Frontal cortex (tissue), 3 donors: ENCODE measurements at regions not wholly inside any gene's neighbourhood (a gene's known extent, or its start where the extent isn't known, plus 50 kb on each side); places are given as distances from the start of the nearest gene placed in this dataset.
"Not testable (repeated sequence)": the region's sequence is repeated elsewhere in the genome, so short reads cannot be mapped to it uniquely, and the experiment has no call there.

Experiments
- DNase-seq, 2 donors: peaks; one replicate each; pipeline ENCODE4 v3.0.0; 2012; ENCODE audit warnings: low spot score in 2 of 2
- FAIRE-seq: peaks from 2 replicates; lab custom pipeline; 2012; peaks lifted over from hg19 to GRCh38; lab: Jason Lieb, UNC
- donor health status: control.
- donor health status: control.
- donor health status: control.

DNA sequence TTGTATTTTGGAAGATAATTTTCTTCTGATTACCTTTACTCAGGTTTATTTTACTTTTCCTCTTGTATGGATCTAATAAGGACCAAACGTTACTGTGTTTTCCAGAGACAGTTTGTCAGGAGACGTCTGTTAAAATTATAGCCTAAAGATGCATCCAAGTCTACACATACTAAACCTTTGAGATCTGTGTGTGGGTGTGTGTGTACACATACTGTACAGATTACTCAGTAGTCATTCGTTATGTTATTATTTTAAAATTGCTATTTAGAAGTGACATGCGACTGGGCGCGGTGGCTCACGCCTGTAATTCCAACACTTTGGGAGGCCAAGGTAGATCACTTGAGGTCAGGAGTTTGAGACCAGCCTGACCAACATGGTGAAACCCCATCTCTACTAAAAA is 51.6 kb upstream of the CNTLN start:
- no peak for DNase-seq

GRCh38 chr9:17082343-17083064 is 52.3 kb upstream of the CNTLN start:
- no peak for DNase-seq

More for the DNA sequence above, 51.6 kb upstream of the CNTLN start:
- no peak for FAIRE-seq

DNA sequence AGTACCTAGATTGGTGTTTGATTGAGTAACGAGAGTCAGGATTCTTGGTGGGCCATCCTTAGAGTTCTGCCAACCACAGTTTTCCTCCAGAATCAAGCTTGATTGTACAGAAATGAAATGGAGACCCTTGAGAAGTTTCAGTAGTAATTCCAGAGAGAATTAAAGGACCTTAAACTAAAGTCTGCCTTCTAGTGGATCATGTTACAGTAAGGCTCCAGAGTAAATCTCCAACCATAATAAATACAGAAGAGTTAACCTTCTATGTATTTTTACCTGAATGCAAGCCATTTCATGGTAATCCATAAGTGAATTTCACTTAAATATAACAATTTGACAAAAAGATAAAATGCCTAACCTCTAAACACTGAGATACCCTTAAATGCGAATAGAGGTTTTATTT is 53.0 kb upstream of the CNTLN start:
- DNase-seq, result no peak
- FAIRE-seq, result no peak

More at GRCh38 chr9:17082343-17083064, 52.3 kb upstream of the CNTLN start:
- no peak for FAIRE-seq

DNA sequence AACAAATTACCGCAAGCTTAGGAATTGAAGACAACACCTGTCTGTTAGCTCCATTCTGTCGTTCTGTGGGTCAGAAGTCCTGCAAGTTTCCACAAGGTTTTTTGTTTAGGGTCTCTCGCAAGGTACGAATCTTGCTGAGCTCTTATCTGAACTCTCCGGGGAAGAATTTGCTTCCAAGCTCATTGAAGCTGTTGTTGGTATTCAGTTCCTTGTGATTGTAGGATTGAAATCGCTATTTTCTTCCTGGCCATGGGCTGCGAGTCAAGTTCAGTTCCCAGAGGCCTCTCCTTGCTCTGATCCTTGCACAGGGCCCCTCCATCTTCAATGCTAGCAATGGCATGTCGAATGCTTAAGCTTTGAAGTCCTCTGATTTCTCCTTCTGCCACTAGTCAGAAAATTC is 53.5 kb upstream of the CNTLN start:
- FAIRE-seq, result no peak
- no peak for DNase-seq

DNA sequence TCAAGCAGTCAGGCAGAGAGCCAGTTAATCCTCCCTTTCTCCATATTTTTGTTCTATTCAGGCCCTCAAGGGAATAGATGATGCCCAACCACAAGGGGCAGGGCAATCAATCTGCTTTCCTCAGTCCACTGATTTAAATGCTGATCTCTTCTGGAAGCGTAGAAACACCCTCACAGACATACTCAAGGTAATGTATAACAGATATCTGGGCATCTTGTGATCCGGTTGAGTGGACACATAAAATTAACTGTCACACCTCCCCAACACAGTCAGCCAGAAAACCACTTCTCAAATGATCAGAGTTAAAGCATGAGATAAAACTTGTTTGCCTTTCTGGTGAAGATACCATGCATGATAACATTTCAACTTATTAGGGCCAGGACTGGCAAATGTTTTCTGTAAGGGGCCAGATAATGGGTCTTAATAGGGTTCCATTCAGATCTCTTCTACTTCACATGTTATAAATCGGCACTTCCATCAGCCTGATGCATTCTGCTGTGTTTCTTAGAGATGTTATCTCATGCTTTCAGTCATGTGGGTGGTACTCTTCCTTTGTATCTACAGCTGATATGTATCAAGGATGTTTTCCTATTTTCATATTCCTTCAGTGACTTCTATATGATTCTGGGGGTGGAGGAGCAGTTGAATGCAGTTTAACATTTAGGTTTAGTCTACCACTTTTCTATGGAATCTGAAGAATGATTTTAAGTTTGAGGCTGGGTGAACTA is 58.9 kb upstream of the CNTLN start:
- DNase-seq (no peak), FAIRE-seq (no peak)

- no peak for FAIRE-seq
These were observed 59.6 kb upstream of the CNTLN start for GRCh38 chr9:17075146-17075757.

GRCh38 chr9:17072563-17072962 is 62.3 kb upstream of the CNTLN start:
- FAIRE-seq, DNase-seq: not testable (repeated sequence)

More at GRCh38 chr9:17075146-17075757, 59.6 kb upstream of the CNTLN start:
- DNase-seq, result no peak

DNA sequence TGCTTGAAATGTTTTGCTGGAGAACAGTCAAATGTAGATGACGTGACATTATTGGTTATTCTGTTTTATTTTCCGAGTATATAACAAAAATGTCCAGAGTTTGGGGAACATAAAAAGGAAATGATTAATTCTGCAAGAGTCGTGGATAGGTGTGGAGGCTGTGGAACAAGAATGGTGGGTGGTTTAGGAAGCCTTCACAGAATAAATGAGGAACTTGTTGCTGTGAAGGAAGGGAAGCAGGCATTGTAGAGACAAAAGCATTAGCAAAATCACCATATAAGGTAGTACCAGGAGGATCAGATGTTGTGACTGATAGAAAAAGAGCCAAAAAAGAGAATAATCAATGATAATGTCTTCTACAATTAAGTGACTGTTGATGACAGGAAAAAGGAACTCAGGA is 66.2 kb upstream of the CNTLN start:
- FAIRE-seq (no peak), DNase-seq (no peak)

GRCh38 chr9:17065062-17065461 is 69.8 kb upstream of the CNTLN start:
- FAIRE-seq (no peak), DNase-seq (no peak)

- DNase-seq (no peak), FAIRE-seq (no peak)
These were observed 70.3 kb upstream of the CNTLN start for GRCh38 chr9:17064558-17064957.

DNA sequence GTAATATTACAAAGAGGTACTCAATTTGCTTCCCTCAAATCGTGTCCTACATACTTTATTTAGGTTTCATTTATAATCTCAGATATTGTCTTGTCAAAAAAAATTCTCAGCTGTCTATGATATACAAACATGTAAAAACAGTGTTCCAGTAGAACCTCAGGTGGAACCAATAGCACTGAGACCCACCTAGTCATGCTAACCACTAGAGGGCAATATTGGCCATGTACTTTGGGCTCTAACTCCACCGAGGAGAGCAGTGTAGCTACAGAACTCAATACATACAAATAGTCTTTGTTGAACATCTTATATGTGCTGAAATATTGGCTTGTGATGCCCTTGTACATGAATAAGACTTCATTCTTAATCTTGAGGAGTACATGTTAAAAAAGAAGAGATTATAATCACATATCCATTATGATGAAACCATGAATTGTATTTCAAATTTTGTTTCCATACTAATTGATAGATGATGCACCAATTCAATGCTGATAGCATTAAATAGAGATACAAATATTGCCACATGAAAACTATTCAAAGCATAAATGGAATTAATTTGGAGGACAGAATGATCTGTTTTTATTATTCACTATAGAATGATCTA is 71.2 kb upstream of the CNTLN start:
- DNase-seq (peak in 1 of 2 donors; percentile 14), FAIRE-seq (no peak)

DNA sequence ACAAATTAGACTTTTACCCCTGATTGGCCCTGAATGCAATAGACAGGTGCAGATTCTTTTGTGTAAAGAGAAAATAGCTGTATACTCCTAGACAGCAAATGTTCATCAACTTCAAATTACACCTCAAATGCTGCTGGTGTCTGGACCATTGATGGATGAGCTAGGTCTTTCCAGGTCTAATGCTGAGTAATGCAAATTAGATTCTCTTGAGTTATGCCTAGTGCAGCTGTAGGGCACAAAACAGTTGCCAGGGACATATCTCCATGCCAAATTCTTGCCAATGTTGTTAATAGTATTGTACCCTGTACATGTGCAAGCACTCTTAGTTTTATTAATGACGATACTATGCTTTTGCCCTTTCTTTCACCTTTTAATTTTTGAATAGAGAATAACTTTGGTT is 72.3 kb upstream of the CNTLN start:
- no peak for DNase-seq
- no peak for FAIRE-seq

- FAIRE-seq (no peak), DNase-seq (no peak)
These were observed 74.4 kb upstream of the CNTLN start for GRCh38 chr9:17060450-17060849.

- DNase-seq (no peak), FAIRE-seq (no peak)
These were observed 75.4 kb upstream of the CNTLN start for GRCh38 chr9:17059465-17059864.

- DNase-seq (no peak), FAIRE-seq (no peak)
These were observed 77.1 kb upstream of the CNTLN start for GRCh38 chr9:17057729-17058128.

GRCh38 chr9:17052626-17053025 is 82.2 kb upstream of the CNTLN start:
- FAIRE-seq (no peak), DNase-seq (no peak)

GRCh38 chr9:17045381-17045940 is 89.4 kb upstream of the CNTLN start:
- FAIRE-seq (no peak), DNase-seq (no peak)

DNA sequence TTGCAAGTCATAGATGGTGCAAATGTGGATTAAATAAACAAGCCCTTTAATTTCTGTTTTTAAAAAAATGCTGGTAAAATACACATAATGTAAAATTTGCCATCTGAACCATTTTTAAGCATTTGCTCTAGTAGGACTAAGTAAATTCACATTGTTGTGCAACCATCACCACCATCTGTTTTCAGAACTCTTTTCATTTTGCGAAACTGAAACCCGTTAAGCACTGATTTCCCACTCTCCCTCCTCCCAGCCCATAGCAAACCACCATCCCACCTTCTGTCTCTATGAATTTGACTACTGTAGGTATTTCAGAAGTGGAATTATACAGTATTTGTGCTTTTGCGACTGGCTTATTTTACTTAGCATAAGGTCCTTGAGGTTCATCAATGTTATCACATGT is 103.3 kb upstream of the CNTLN start:
- FAIRE-seq (no peak), DNase-seq (no peak)

DNA sequence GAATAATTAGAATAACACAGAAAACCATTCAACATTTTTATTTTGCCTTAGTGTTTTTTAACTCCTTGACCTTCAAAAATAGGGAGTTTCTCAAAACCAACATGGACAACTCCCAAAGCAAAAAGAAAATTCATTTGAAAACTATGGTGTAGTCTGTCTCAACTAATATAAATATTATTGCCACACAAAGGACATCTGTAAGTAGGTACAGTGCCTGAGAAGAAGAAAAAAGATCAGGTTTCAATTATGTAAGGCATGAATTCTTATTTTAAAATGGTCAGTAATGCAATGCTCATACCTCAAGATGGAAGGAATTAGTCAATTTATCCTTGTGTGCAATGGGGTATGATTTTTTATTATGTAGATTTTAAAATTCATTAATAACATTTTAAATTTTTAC is 109.6 kb upstream of the CNTLN start:
- no peak for DNase-seq
- no peak for FAIRE-seq

- FAIRE-seq (no peak), DNase-seq (no peak)
These were observed 110.7 kb upstream of the CNTLN start for GRCh38 chr9:17024129-17024528.
